Smooth muscle cell (in vitro differentiated cells): ENCODE measurements at regions not wholly inside any gene's neighbourhood (a gene's known extent, or its start where the extent isn't known, plus 50 kb on each side); places are given as distances from the start of the nearest gene placed in this dataset.

ENCODE experiments used
- DNase-seq: peaks from one replicate; lab custom pipeline; 2025; ENCODE audit not compliant: unreplicated experiment; lab: John Stamatoyannopoulos, UW
- H2AFZ ChIP-seq: fragments of 200-600 bp; sonication (generic); 2 replicates; pipeline ENCODE4 v1.6.0; 2016; ENCODE audit warnings: antibody characterized with exemption, low read depth, mild to moderate bottlenecking
- H3F3A ChIP-seq: fragments of 200-600 bp; sonication (generic); 2 replicates; pipeline ENCODE4 v1.6.0; 2017; ENCODE audit warnings: antibody characterized with exemption, low read depth
- H3K27ac ChIP-seq: fragments of 200-600 bp; sonication (generic); 2 replicates; pipeline ENCODE4 v1.5.1; 2016; ENCODE audit warnings: low read depth, mild to moderate bottlenecking
- H3K27me3 ChIP-seq: fragments of 200-600 bp; sonication (generic); 2 replicates; pipeline ENCODE4 v1.6.1; 2016; ENCODE audit warnings: low read depth, mild to moderate bottlenecking
- H3K36me3 ChIP-seq: fragments of 200-600 bp; sonication (generic); 2 replicates; pipeline ENCODE4 v1.5.1; 2016; ENCODE audit warnings: low read depth
- H3K4me1 ChIP-seq: fragments of 200-600 bp; sonication (generic); 2 replicates; pipeline ENCODE4 v1.5.1; 2016; ENCODE audit warnings: low read depth
- H3K4me2 ChIP-seq: fragments of 200-600 bp; sonication (generic); 2 replicates; pipeline ENCODE4 v1.6.0; 2016; ENCODE audit warnings: mild to moderate bottlenecking
- H3K4me3 ChIP-seq: fragments of 200-600 bp; sonication (generic); 2 replicates; pipeline ENCODE4 v1.5.1; 2016; ENCODE audit warnings: mild to moderate bottlenecking
- H3K79me2 ChIP-seq: fragments of 200-600 bp; sonication (generic); 2 replicates; pipeline ENCODE4 v1.6.0; 2016; ENCODE audit warnings: low read depth, mild to moderate bottlenecking
- H3K9ac ChIP-seq: fragments of 200-600 bp; sonication (generic); 2 replicates; pipeline ENCODE4 v1.6.0; 2016; ENCODE audit warnings: low read depth
- H3K9me3 ChIP-seq: fragments of 200-600 bp; sonication (generic); replicated peaks from 2 replicates; pipeline ENCODE4 v1.5.1; 2016; ENCODE audit warnings: low read depth
- H4K20me1 ChIP-seq: fragments of 200-600 bp; sonication (generic); 2 replicates; pipeline ENCODE4 v1.6.0; 2016; ENCODE audit warnings: low read depth
- WGBS: methylation state at CpG from one replicate; pipeline ENCODE4 v1.1.7; 2016; ENCODE audit warnings: low lambda C conversion rate; 5-methylcytosine and 5-hydroxymethylcytosine counted together
- TF ChIP-seq, protein P1 (sequence below): fragments of 200-600 bp; sonication (generic); IDR thresholded peaks from 2 replicates; pipeline ENCODE4 v1.5.1; 2017; ENCODE audit warnings: borderline replicate concordance, mild to moderate bottlenecking, antibody characterized with exemption; ENCODE audit not compliant: insufficient read depth, poor library complexity, severe bottlenecking

DNA sequence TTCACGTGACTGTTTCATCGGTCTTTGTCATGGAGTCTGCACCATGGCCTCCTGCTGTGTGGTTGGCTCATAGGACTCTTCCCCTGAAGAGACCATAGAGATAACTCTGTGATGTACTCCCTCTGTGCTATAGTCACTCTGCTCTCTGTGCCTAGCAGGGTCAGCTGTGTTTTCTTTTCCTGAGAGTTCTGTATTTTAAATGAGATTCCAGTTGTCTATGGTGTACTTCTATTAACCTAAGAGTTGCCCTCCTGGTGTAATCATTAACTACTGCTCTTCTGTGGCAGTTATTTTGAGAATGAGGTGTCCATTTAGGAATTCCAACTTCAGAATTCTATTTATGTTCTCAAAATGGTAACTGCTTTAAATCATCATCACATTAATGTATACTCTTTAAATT lies 114.5 kb upstream of the ARPP21 start:
- Histone ChIP-seq H3K9me3 (no peaks in the 10 kb centered on the region), H3K27ac (no peak overlapping the region), H3K79me2 (no peaks in the 10 kb centered on the region), H3K36me3 (no peaks in the 10 kb centered on the region), H3K4me1 (no peaks in the 10 kb centered on the region), H3F3A (no peaks in the 10 kb centered on the region), H3K4me2 (no peak overlapping the region), H3K9ac (no peak overlapping the region), H3K4me3 (no peak overlapping the region), H3K27me3 (peaks cover 14% of the 10 kb centered on the region), H2AFZ (no peak overlapping the region), H4K20me1 (no peaks in the 10 kb centered on the region)
- no peak for DNase-seq
- 81% methylated on average over 2 of the region's 2 CpGs for WGBS
- TF ChIP-seq, protein P1, sequence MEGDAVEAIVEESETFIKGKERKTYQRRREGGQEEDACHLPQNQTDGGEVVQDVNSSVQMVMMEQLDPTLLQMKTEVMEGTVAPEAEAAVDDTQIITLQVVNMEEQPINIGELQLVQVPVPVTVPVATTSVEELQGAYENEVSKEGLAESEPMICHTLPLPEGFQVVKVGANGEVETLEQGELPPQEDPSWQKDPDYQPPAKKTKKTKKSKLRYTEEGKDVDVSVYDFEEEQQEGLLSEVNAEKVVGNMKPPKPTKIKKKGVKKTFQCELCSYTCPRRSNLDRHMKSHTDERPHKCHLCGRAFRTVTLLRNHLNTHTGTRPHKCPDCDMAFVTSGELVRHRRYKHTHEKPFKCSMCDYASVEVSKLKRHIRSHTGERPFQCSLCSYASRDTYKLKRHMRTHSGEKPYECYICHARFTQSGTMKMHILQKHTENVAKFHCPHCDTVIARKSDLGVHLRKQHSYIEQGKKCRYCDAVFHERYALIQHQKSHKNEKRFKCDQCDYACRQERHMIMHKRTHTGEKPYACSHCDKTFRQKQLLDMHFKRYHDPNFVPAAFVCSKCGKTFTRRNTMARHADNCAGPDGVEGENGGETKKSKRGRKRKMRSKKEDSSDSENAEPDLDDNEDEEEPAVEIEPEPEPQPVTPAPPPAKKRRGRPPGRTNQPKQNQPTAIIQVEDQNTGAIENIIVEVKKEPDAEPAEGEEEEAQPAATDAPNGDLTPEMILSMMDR = no peak

DNA sequence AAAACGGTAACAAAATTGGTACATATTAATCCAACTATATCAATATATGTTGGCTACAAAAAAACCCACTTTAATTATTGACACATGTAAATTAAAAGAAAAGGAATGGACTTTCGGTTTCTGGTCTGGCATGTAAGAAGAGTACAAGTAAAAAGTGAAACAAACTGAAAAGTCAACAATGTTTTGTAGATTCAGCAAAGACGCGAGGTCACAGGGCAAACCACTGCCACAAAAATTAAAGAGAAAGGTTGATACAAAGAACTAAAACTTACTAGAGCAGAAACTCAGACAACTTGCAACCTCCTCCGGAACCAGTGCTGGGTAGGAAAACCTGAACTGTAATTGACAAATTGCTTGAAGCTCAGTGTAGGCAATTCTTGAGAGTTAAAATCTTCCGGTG lies 110.6 kb upstream of the ARPP21 start:
- peaks cover 23% of the 10 kb centered on the region for H3K27me3 ChIP-seq
- DNase-seq = no peak
- no peak overlapping the region for H3K9ac ChIP-seq
- no peaks in the 10 kb centered on the region for H3K9me3 ChIP-seq
- no peaks in the 10 kb centered on the region for H3K79me2 ChIP-seq
- no peak overlapping the region for H3K4me2 ChIP-seq
- no peak overlapping the region for H3K4me3 ChIP-seq
- H3K36me3 ChIP-seq = no peaks in the 10 kb centered on the region
- H3K27ac ChIP-seq = no peak overlapping the region
- TF ChIP-seq, protein P1 = no peak
- H2AFZ ChIP-seq = no peak overlapping the region
- no peaks in the 10 kb centered on the region for H4K20me1 ChIP-seq
- no peaks in the 10 kb centered on the region for H3K4me1 ChIP-seq
- no peaks in the 10 kb centered on the region for H3F3A ChIP-seq
- WGBS = 94% methylated on average over 6 of the region's 6 CpGs

DNA sequence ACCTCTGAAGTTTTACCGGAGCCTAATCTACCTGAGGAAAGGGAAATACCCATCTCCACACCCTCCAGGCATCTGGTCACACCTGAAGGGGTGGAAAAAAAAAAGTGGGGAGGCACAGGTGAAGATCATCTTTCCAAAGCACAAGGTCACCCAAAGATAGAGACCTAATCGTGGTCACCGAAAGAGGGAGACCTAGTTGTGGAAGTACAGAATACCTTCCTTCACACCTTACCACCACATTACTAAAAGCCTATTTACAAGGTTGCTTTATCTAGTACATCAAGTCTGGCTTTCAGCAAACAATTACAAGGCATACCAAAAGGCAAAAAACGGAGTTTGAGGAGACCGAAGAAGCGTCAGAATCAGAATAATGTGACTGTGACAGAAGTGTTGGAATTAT lies 110.0 kb upstream of the ARPP21 start:
- no peaks in the 10 kb centered on the region for H3K79me2 ChIP-seq
- no peak overlapping the region for H3K9ac ChIP-seq
- no peaks in the 10 kb centered on the region for H3K9me3 ChIP-seq
- no peaks in the 10 kb centered on the region for H4K20me1 ChIP-seq
- DNase-seq = no peak
- no peaks in the 10 kb centered on the region for H3K36me3 ChIP-seq
- H3K4me3 ChIP-seq = no peak overlapping the region
- 64% methylated on average over 6 of the region's 6 CpGs for WGBS
- no peak overlapping the region for H3K27ac ChIP-seq
- TF ChIP-seq, protein P1 = no peak
- H3K4me1 ChIP-seq = no peaks in the 10 kb centered on the region
- H2AFZ ChIP-seq = no peak overlapping the region
- no peaks in the 10 kb centered on the region for H3F3A ChIP-seq
- H3K4me2 ChIP-seq = no peak overlapping the region
- peaks cover 29% of the 10 kb centered on the region for H3K27me3 ChIP-seq

DNA sequence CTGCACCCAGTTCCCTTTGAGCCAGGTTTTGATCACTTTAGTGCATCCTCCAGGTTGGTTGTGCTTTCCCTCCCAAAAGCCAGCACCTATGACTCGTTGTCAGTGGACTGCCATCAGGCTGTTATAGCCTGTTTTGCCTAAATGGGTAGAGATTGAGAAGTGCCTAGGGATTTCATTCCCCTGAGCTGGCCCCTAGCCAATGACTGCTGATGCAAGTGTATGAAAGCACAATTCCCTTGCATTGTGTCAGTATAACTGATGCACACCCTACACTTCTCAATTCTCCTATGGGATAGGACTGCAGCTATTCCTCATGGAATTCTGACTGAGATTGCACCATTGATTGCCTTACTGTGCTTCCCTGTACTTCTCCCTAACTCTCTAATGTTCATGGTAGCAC lies 102.1 kb upstream of the ARPP21 start:
- Histone ChIP-seq H3K79me2 (no peaks in the 10 kb centered on the region), H3K4me2 (no peak overlapping the region), H3K27ac (no peak overlapping the region), H3F3A (no peaks in the 10 kb centered on the region), H3K9me3 (no peaks in the 10 kb centered on the region), H3K4me3 (no peak overlapping the region), H3K4me1 (no peaks in the 10 kb centered on the region), H4K20me1 (no peaks in the 10 kb centered on the region), H3K36me3 (no peaks in the 10 kb centered on the region), H3K27me3 (peaks cover 27% of the 10 kb centered on the region), H2AFZ (no peak overlapping the region), H3K9ac (no peak overlapping the region)
- DNase-seq = no peak
- TF ChIP-seq, protein P1 = no peak
- WGBS = 76% methylated on average over 1 of the region's 1 CpG
